Mesenchymal stem cell (in vitro differentiated cells and primary cell): ENCODE measurements at regions not wholly inside any gene's neighbourhood (a gene's known extent, or its start where the extent isn't known, plus 50 kb on each side); places are given as distances from the start of the nearest gene placed in this dataset.
"Not testable (repeated sequence)": the region's sequence is repeated elsewhere in the genome, so short reads cannot be mapped to it uniquely, and the experiment has no call there.

ENCODE experiments used
- DNase-seq: peaks from one replicate; pipeline ENCODE4 v3.0.0-alpha.2; 2013
- H2AFZ ChIP-seq: one replicate; pipeline ENCODE4 v1.6.1; 2013; ENCODE audit warnings: low read depth, mild to moderate bottlenecking, control low read depth, inconsistent platforms, low read length, moderate library complexity
- H2AK5ac ChIP-seq: 2 replicates; pipeline ENCODE4 v1.6.1; 2013; ENCODE audit warnings: low read length, moderate library complexity, mild to moderate bottlenecking, inconsistent platforms; ENCODE audit not compliant: severe bottlenecking
- H2BK120ac ChIP-seq: one replicate; pipeline ENCODE4 v1.6.1; 2013; ENCODE audit warnings: low read depth, mild to moderate bottlenecking, inconsistent platforms, low read length, moderate library complexity
- H2BK12ac ChIP-seq, 2 experiments: one replicate each; pipeline ENCODE4 v1.6.1; 2013; ENCODE audit warnings: inconsistent platforms in 2 of 2, low read length in 2 of 2, mild to moderate bottlenecking in 2 of 2, moderate library complexity in 2 of 2, control low read depth in 1 of 2
- H2BK15ac ChIP-seq: one replicate; pipeline ENCODE4 v1.6.1; 2013; ENCODE audit warnings: mild to moderate bottlenecking, low read depth, inconsistent platforms; ENCODE audit not compliant: poor library complexity, severe bottlenecking
- H2BK5ac ChIP-seq: 2 replicates; pipeline ENCODE4 v1.6.1; 2013; ENCODE audit warnings: low read depth, mild to moderate bottlenecking, low read length, control low read depth, inconsistent platforms; ENCODE audit not compliant: poor library complexity, severe bottlenecking
- H3K14ac ChIP-seq, 2 experiments: one replicate each; pipeline ENCODE4 v1.6.1; 2013; ENCODE audit warnings: inconsistent platforms in 2 of 2, low read length in 2 of 2, control low read depth in 1 of 2, mild to moderate bottlenecking in 1 of 2, moderate library complexity in 1 of 2
- H3K18ac ChIP-seq, 2 experiments: one replicate each; pipeline ENCODE4 v1.6.1; 2013; ENCODE audit warnings: inconsistent platforms in 2 of 2, low read length in 2 of 2, control low read depth in 1 of 2, low read depth in 1 of 2, mild to moderate bottlenecking in 1 of 2
- H3K23ac ChIP-seq, 2 experiments: one replicate each; pipeline ENCODE4 v1.6.1; 2013; ENCODE audit warnings: inconsistent platforms in 2 of 2, low read length in 2 of 2, mild to moderate bottlenecking in 2 of 2, moderate library complexity in 2 of 2, control low read depth in 1 of 2
- H3K27ac ChIP-seq: 2 replicates; pipeline ENCODE4 v1.5.1; 2013; ENCODE audit warnings: mild to moderate bottlenecking, moderate library complexity, low read length, control low read depth, inconsistent platforms; ENCODE audit not compliant: poor library complexity, severe bottlenecking
- H3K27me3 ChIP-seq, 2 experiments: 2 replicates each; pipeline versions ENCODE4 v1.6.1 to v1.7.0; 2013; ENCODE audit warnings: low read length in 2 of 2, mild to moderate bottlenecking in 2 of 2, moderate library complexity in 2 of 2, control low read depth in 1 of 2, inconsistent platforms in 1 of 2; ENCODE audit not compliant: control insufficient read depth in 1 of 2, insufficient read depth in 1 of 2
- H3K36me3 ChIP-seq, 2 experiments: 2 replicates each; pipeline versions ENCODE4 v1.6.1 to v1.7.0; 2013; ENCODE audit warnings: low read length in 2 of 2, control low read depth in 1 of 2, inconsistent platforms in 1 of 2, low read depth in 1 of 2, mild to moderate bottlenecking in 1 of 2; ENCODE audit not compliant: insufficient read depth in 2 of 2, control insufficient read depth in 1 of 2
- H3K4ac ChIP-seq, 2 experiments: one replicate each; pipeline ENCODE4 v1.6.1; 2013; ENCODE audit warnings: inconsistent platforms in 2 of 2, low read length in 2 of 2, mild to moderate bottlenecking in 2 of 2, moderate library complexity in 2 of 2, control low read depth in 1 of 2, low read depth in 1 of 2
- H3K4me1 ChIP-seq: 2 replicates; pipeline ENCODE4 v1.6.1; 2013; ENCODE audit warnings: low read depth, low read length, control low read depth; ENCODE audit not compliant: control insufficient read depth, insufficient read depth
- H3K4me2 ChIP-seq: 2 replicates; pipeline ENCODE4 v1.6.1; 2013; ENCODE audit warnings: low read length, mild to moderate bottlenecking, inconsistent platforms; ENCODE audit not compliant: poor library complexity, severe bottlenecking
- H3K4me3 ChIP-seq, 2 experiments: 2 replicates each; pipeline versions ENCODE4 v1.5.1 to v1.7.0; 2013; ENCODE audit warnings: low read length in 2 of 2, mild to moderate bottlenecking in 2 of 2, control low read depth in 1 of 2, low read depth in 1 of 2; ENCODE audit not compliant: insufficient read depth in 1 of 2
- H3K79me1 ChIP-seq: replicated peaks from 2 replicates; pipeline ENCODE4 v1.6.1; 2013; ENCODE audit warnings: mild to moderate bottlenecking, control low read depth, low read length, inconsistent platforms; ENCODE audit not compliant: poor library complexity, severe bottlenecking
- H3K9ac ChIP-seq: 2 replicates; pipeline ENCODE4 v1.7.0; 2013; ENCODE audit warnings: mild to moderate bottlenecking, low read length, moderate library complexity
- H3K9me3 ChIP-seq: 2 replicates; pipeline ENCODE4 v1.7.0; 2013; ENCODE audit warnings: mild to moderate bottlenecking, low read length; ENCODE audit not compliant: control insufficient read depth
- H4K8ac ChIP-seq: one replicate; pipeline ENCODE4 v1.6.1; 2013; ENCODE audit warnings: inconsistent platforms, mild to moderate bottlenecking, low read length, moderate library complexity
- H4K91ac ChIP-seq: one replicate; pipeline ENCODE4 v1.6.1; 2013; ENCODE audit warnings: mild to moderate bottlenecking, low read length, inconsistent platforms
- WGBS: methylation state at CpG from one replicate; pipeline ENCODE4 v1.1.7; 2013; ENCODE audit warnings: mixed read lengths; 5-methylcytosine and 5-hydroxymethylcytosine counted together

GRCh38 chr11:103820345-103820744, 216.1 kb upstream of the DDI1 start:
- not testable (repeated sequence) for H2BK15ac ChIP-seq, H3K36me3 ChIP-seq, DNase-seq, H3K4me1 ChIP-seq, H3K14ac ChIP-seq, H3K4me3 ChIP-seq, H3K9ac ChIP-seq, H3K4ac ChIP-seq, H2BK120ac ChIP-seq, H2BK12ac ChIP-seq, H4K8ac ChIP-seq, H3K18ac ChIP-seq, H2BK5ac ChIP-seq, H3K27me3 ChIP-seq, H3K79me1 ChIP-seq, H3K4me2 ChIP-seq, H2AFZ ChIP-seq, H3K23ac ChIP-seq, H3K9me3 ChIP-seq, H4K91ac ChIP-seq, H2AK5ac ChIP-seq, H3K27ac ChIP-seq
- 90% methylated on average over 8 of the region's 8 CpGs for WGBS

GRCh38 chr11:103824116-103824515, 212.3 kb upstream of the DDI1 start:
- Histone ChIP-seq H2BK15ac (no peak overlapping the region), H3K4me1 (no peaks in the 10 kb centered on the region), H4K8ac (no peak overlapping the region), H3K23ac (no peak overlapping the region), H3K79me1 (no peaks in the 10 kb centered on the region), H2BK12ac (no peak overlapping the region), H2BK5ac (no peak overlapping the region), H2AK5ac (no peak overlapping the region), H3K27me3 (no peaks in the 10 kb centered on the region), H3K4me3 (no peak overlapping the region), H3K4me2 (no peak overlapping the region), H2BK120ac (no peak overlapping the region), H3K18ac (no peak overlapping the region), H4K91ac (no peak overlapping the region), H3K14ac (no peak overlapping the region), H3K9me3 (peaks cover 3% of the 10 kb centered on the region), H3K4ac (no peak overlapping the region), H2AFZ (no peak overlapping the region), H3K9ac (no peak overlapping the region), H3K36me3 (no peaks in the 10 kb centered on the region), H3K27ac (no peak overlapping the region)
- no peak for DNase-seq
- WGBS: 71% methylated on average over 1 of the region's 1 CpG

- Histone ChIP-seq H3K18ac (peak overlapping the region in 1 of 2 experiments; percentile 34), H2BK120ac (no peak overlapping the region), H4K91ac (no peak overlapping the region), H3K9ac (no peak overlapping the region), H3K14ac (no peak overlapping the region), H2AFZ (no peak overlapping the region), H2BK12ac (no peak overlapping the region), H2BK5ac (no peak overlapping the region), H3K36me3 (no peaks in the 10 kb centered on the region), H3K4ac (no peak overlapping the region), H3K4me1 (no peaks in the 10 kb centered on the region), H4K8ac (no peak overlapping the region), H3K4me2 (no peak overlapping the region), H3K23ac (no peak overlapping the region), H3K27ac (no peak overlapping the region), H3K27me3 (no peaks in the 10 kb centered on the region), H3K9me3 (peaks cover 7% of the 10 kb centered on the region), H3K79me1 (no peaks in the 10 kb centered on the region), H3K4me3 (no peak overlapping the region), H2AK5ac (no peak overlapping the region), H2BK15ac (no peak overlapping the region)
- WGBS: 100% methylated on average over 1 of the region's 2 CpGs
- no peak for DNase-seq
Measured at GRCh38 chr11:103825469-103825868, 211.0 kb upstream of the DDI1 start.

- Histone ChIP-seq H3K27ac (no peak overlapping the region), H3K9ac (no peak overlapping the region), H3K4ac (no peak overlapping the region), H3K9me3 (peaks cover 18% of the 10 kb centered on the region), H3K4me2 (no peak overlapping the region), H2AK5ac (no peak overlapping the region), H3K18ac (no peak overlapping the region), H3K36me3 (no peaks in the 10 kb centered on the region), H4K8ac (no peak overlapping the region), H3K4me1 (no peaks in the 10 kb centered on the region), H3K23ac (no peak overlapping the region), H3K4me3 (no peak overlapping the region), H2AFZ (no peak overlapping the region), H3K27me3 (no peaks in the 10 kb centered on the region), H2BK5ac (no peak overlapping the region), H2BK120ac (no peak overlapping the region), H3K79me1 (no peaks in the 10 kb centered on the region), H2BK15ac (no peak overlapping the region), H2BK12ac (no peak overlapping the region), H3K14ac (no peak overlapping the region), H4K91ac (no peak overlapping the region)
- no peak for DNase-seq
- 54% methylated on average over 1 of the region's 1 CpG for WGBS
Measured at GRCh38 chr11:103826856-103827255, 209.6 kb upstream of the DDI1 start.
